GM12872 (cell line): ENCODE measurements at regions not wholly inside any gene's neighbourhood (a gene's known extent, or its start where the extent isn't known, plus 50 kb on each side); places are given as distances from the start of the nearest gene placed in this dataset.

Source experiments
- CTCF ChIP-seq: IDR thresholded peaks from 3 replicates; pipeline ENCODE4 v1.5.1; 2011; ENCODE audit warnings: low read depth, mild to moderate bottlenecking, low read length, moderate library complexity; ENCODE audit not compliant: insufficient read depth

- no peak for TF ChIP-seq CTCF
These were observed 226.9 kb downstream of the CYRIA start for GRCh38 chr2:16438613-16439321.

GRCh38 chr2:16437189-16437588 lies 228.4 kb downstream of the CYRIA start:
- no peak for TF ChIP-seq CTCF

GRCh38 chr2:16434393-16434792 lies 231.2 kb downstream of the CYRIA start:
- TF ChIP-seq CTCF: no peak

GRCh38 chr2:16430846-16431245 lies 234.8 kb downstream of the CYRIA start:
- no peak for TF ChIP-seq CTCF

- TF ChIP-seq CTCF: no peak
These were observed 236.0 kb downstream of the CYRIA start for GRCh38 chr2:16429431-16430145.

- no peak for TF ChIP-seq CTCF
These were observed 236.6 kb downstream of the CYRIA start for GRCh38 chr2:16429002-16429401.

- no peak for TF ChIP-seq CTCF
These were observed 239.9 kb downstream of the CYRIA start for GRCh38 chr2:16425462-16426336.
